Neural cell (in vitro differentiated cells): ENCODE measurements at regions not wholly inside any gene's neighbourhood (a gene's known extent, or its start where the extent isn't known, plus 50 kb on each side); places are given as distances from the start of the nearest gene placed in this dataset.

ENCODE experiments used
- H2AFZ ChIP-seq: fragments of 200-600, 300-800 bp; sonication (generic), shearing (Covaris generic); 2 replicates; pipeline ENCODE4 v1.6.0; 2014; ENCODE audit warnings: low read depth, mild to moderate bottlenecking, antibody characterized with exemption, low read length, moderate library complexity
- H3F3A ChIP-seq: fragments of 200-600 bp; shearing (Covaris generic); 2 replicates; pipeline ENCODE4 v1.6.1; 2016; ENCODE audit warnings: mild to moderate bottlenecking, moderate library complexity, mixed read lengths, antibody characterized with exemption, low read length; ENCODE audit not compliant: insufficient read depth, poor library complexity, severe bottlenecking
- H3K27ac ChIP-seq: fragments of 200-600, 300-800 bp; sonication (generic), shearing (Covaris generic); 2 replicates; pipeline ENCODE4 v1.5.1; 2014; ENCODE audit warnings: mild to moderate bottlenecking, low read length, moderate library complexity
- H3K27me3 ChIP-seq: fragments of 300-800, 200-600 bp; sonication (generic), shearing (Covaris generic); 2 replicates; pipeline ENCODE4 v1.6.0; 2014; ENCODE audit warnings: mild to moderate bottlenecking, low read depth, low read length, moderate library complexity; ENCODE audit not compliant: insufficient read depth
- H3K36me3 ChIP-seq: fragments of 300-800, 200-600 bp; sonication (generic), shearing (Covaris generic); 2 replicates; pipeline ENCODE4 v1.5.1; 2014; ENCODE audit warnings: mild to moderate bottlenecking, antibody characterized with exemption, low read length, moderate library complexity; ENCODE audit not compliant: insufficient read depth
- H3K4me2 ChIP-seq: fragments of 300-800, 200-600 bp; sonication (generic), shearing (Covaris generic); 2 replicates; pipeline ENCODE4 v1.6.0; 2014; ENCODE audit warnings: mild to moderate bottlenecking, low read length
- H3K4me3 ChIP-seq: fragments of 300-800, 200-600 bp; sonication (generic), shearing (Covaris generic); 2 replicates; pipeline ENCODE4 v1.5.1; 2014; ENCODE audit warnings: mild to moderate bottlenecking, low read length, moderate library complexity
- H3K79me2 ChIP-seq: fragments of 200-600 bp; shearing (Covaris generic); replicated peaks from 2 replicates; pipeline ENCODE4 v1.6.0; 2014; ENCODE audit warnings: mild to moderate bottlenecking, low read length, moderate library complexity; ENCODE audit not compliant: insufficient read depth
- H3K9ac ChIP-seq: fragments of 300-800, 200-600 bp; sonication (generic), shearing (Covaris generic); 2 replicates; pipeline ENCODE4 v1.6.1; 2016; ENCODE audit warnings: mild to moderate bottlenecking, low read length, mixed read lengths
- H3K9me2 ChIP-seq: fragments of 200-600 bp; shearing (Covaris generic); 2 replicates; pipeline ENCODE4 v1.6.1; 2016; ENCODE audit warnings: mild to moderate bottlenecking, low read length, mixed read lengths; ENCODE audit not compliant: insufficient read depth
- H3K9me3 ChIP-seq: fragments of 200-600, 300-800 bp; sonication (generic), shearing (Covaris generic); 2 replicates; pipeline ENCODE4 v1.6.1; 2016; ENCODE audit warnings: mild to moderate bottlenecking, mixed run types, low read length, moderate library complexity, mixed read lengths
- H4K20me1 ChIP-seq: fragments of 200-600 bp; shearing (Covaris generic); 2 replicates; pipeline ENCODE4 v1.6.1; 2016; ENCODE audit warnings: mild to moderate bottlenecking, mixed run types; ENCODE audit not compliant: insufficient read depth
- CTCF ChIP-seq: fragments of 450-650 bp; IDR thresholded peaks from 2 replicates; pipeline ENCODE4 v1.5.1; 2014; ENCODE audit warnings: antibody characterized with exemption, mild to moderate bottlenecking, moderate library complexity; ENCODE audit not compliant: poor library complexity, severe bottlenecking
- EP300 ChIP-seq: fragments of 450-650 bp; conservative IDR thresholded peaks from 2 replicates; pipeline ENCODE4 v1.6.1; 2014; ENCODE audit warnings: antibody characterized with exemption, mild to moderate bottlenecking, moderate library complexity; ENCODE audit not compliant: poor library complexity, severe bottlenecking
- EZH2 ChIP-seq: fragments of 200-600, 300-800 bp; shearing (Covaris generic), sonication (generic); IDR thresholded peaks from 2 replicates; pipeline ENCODE4 v1.6.1; 2014; ENCODE audit warnings: antibody characterized with exemption, low read length, borderline replicate concordance, mild to moderate bottlenecking; ENCODE audit not compliant: insufficient read depth, poor library complexity, severe bottlenecking
- MXI1 ChIP-seq: fragments of 450-650 bp; conservative IDR thresholded peaks from 2 replicates; pipeline ENCODE4 v1.6.1; 2014; ENCODE audit warnings: antibody characterized with exemption, mild to moderate bottlenecking; ENCODE audit not compliant: poor library complexity, severe bottlenecking
- POLR2AphosphoS5 ChIP-seq: IDR thresholded peaks from 2 replicates; pipeline ENCODE4 v1.6.1; 2012
- RAD21 ChIP-seq: fragments of 450-650 bp; conservative IDR thresholded peaks from 2 replicates; pipeline ENCODE4 v1.6.1; 2014; ENCODE audit warnings: antibody characterized with exemption, mild to moderate bottlenecking, moderate library complexity
- REST ChIP-seq: IDR thresholded peaks from 2 replicates; pipeline ENCODE4 v1.6.1; 2012; ENCODE audit warnings: borderline replicate concordance
- SMC3 ChIP-seq: fragments of 450-650 bp; conservative IDR thresholded peaks from 2 replicates; pipeline ENCODE4 v1.6.1; 2014; ENCODE audit warnings: antibody characterized with exemption, mild to moderate bottlenecking, moderate library complexity; ENCODE audit not compliant: poor library complexity
- TAF1 ChIP-seq: IDR thresholded peaks from 2 replicates; pipeline ENCODE4 v1.6.1; 2012; ENCODE audit warnings: low read depth

DNA sequence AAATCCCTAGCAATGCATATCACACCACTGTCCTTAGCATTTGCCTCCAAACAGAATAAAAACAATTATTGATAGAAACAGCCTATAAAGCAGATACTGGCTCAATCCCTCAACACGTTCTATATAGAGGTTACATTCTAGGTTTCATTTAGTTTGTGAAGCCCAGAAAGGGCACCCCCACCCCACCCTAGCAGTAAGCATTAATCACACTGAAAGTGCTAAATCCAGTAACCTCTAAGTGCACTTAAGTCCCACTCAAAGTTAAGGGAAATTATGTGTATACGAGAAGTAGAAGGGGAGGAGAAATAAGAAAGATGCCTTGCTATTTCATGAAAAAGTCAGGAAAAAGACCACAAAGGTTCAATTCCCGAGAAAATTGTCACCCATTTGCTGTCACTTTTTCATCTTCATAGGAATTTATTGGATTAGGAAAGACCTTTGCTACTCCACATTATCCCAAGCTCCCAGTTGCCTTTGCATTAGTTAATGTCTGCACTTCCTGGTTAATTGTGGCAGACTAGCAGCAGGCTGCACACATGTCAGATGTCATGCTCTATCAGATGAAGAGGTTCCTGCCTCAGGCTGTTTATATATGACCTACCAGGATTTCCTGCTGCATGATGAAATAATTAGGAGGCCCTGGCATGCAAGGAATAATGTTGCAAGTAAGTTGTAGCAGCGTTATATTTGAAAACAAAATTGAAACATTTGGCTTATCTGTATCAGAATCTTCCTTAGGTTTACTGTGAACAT, 54.5 kb upstream of the LHX8 start:
- Histone ChIP-seq H2AFZ (no peak overlapping the region), H3K27ac (no peak overlapping the region), H3F3A (no peaks in the 10 kb centered on the region), H3K4me2 (peak overlapping the region; percentile 1), H3K36me3 (no peaks in the 10 kb centered on the region), H3K79me2 (no peaks in the 10 kb centered on the region), H3K9me3 (no peaks in the 10 kb centered on the region), H3K4me3 (peak overlapping the region; percentile 17), H3K9ac (no peak overlapping the region), H3K9me2 (no peaks in the 10 kb centered on the region), H4K20me1 (no peaks in the 10 kb centered on the region), H3K27me3 (no peaks in the 10 kb centered on the region)
- no peak for TF ChIP-seq TAF1
- peak; percentile 91 for TF ChIP-seq REST
- TF ChIP-seq POLR2AphosphoS5 = peak; percentile 10
- TF ChIP-seq SMC3 = no peak
- TF ChIP-seq EP300 = peak; percentile 41
- no peak for TF ChIP-seq MXI1
- no peak for TF ChIP-seq RAD21
- TF ChIP-seq CTCF = no peak
- TF ChIP-seq EZH2 = no peak

GRCh38 chr1:75083223-75083622, 51.0 kb upstream of the LHX8 start:
- Histone ChIP-seq H3K27ac (no peak overlapping the region), H3K9ac (no peak overlapping the region), H3K27me3 (no peaks in the 10 kb centered on the region), H4K20me1 (no peaks in the 10 kb centered on the region), H3K79me2 (no peaks in the 10 kb centered on the region), H3K9me2 (no peaks in the 10 kb centered on the region), H3K36me3 (no peaks in the 10 kb centered on the region), H3K4me3 (no peak overlapping the region), H3F3A (no peaks in the 10 kb centered on the region), H2AFZ (no peak overlapping the region), H3K4me2 (no peak overlapping the region), H3K9me3 (no peaks in the 10 kb centered on the region)
- no peak for TF ChIP-seq TAF1
